D721Med (cell line): ENCODE measurements at regions not wholly inside any gene's neighbourhood (a gene's known extent, or its start where the extent isn't known, plus 50 kb on each side); places are given as distances from the start of the nearest gene placed in this dataset.

Source experiments
- DNase-seq: peaks from one replicate; pipeline ENCODE4 v3.0.0; 2011; ENCODE audit warnings: low spot score; ENCODE audit not compliant: insufficient read length
- FAIRE-seq: peaks from 2 replicates; lab custom pipeline; 2011; peaks lifted over from hg19 to GRCh38; lab: Jason Lieb, UNC
- CTCF ChIP-seq: IDR thresholded peaks from 2 replicates; pipeline ENCODE4 v1.5.1; 2012; ENCODE audit warnings: mild to moderate bottlenecking, control low read depth; ENCODE audit not compliant: insufficient read depth; ENCODE audit errors: missing control alignments

- TF ChIP-seq CTCF = no peak
- DNase-seq = no peak
- FAIRE-seq = no peak
These were observed 588.2 kb upstream of the KCND2 start for GRCh38 chr7:119684763-119685162.

- no peak for FAIRE-seq
- no peak for DNase-seq
- no peak for TF ChIP-seq CTCF
These were observed 587.1 kb upstream of the KCND2 start for GRCh38 chr7:119685906-119686305.

DNA sequence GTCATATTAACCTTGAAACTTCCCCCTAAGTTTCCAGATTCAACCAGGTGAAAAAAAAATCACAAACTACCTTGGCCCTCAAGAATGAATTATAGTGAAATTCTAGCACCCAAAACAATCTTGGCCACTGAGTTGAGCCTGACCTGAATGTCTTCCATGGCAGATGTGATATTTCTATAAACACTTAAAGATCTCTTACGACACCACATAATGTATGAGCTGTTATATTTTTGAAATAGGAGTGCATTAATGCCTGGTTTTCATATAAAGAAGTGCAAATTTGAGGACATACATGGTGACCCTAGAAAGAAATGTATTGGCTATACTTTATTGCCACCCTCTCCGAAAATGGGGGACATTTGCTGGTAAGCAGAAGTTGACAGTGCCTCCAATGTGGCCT lies 584.1 kb upstream of the KCND2 start:
- no peak for TF ChIP-seq CTCF
- DNase-seq (no peak), FAIRE-seq (no peak)

- TF ChIP-seq CTCF = no peak
- no peak for FAIRE-seq
- DNase-seq = no peak
These were observed 580.4 kb upstream of the KCND2 start for GRCh38 chr7:119692541-119692940.

GRCh38 chr7:119694506-119694905 lies 578.5 kb upstream of the KCND2 start:
- TF ChIP-seq CTCF = no peak
- DNase-seq (no peak), FAIRE-seq (no peak)

DNA sequence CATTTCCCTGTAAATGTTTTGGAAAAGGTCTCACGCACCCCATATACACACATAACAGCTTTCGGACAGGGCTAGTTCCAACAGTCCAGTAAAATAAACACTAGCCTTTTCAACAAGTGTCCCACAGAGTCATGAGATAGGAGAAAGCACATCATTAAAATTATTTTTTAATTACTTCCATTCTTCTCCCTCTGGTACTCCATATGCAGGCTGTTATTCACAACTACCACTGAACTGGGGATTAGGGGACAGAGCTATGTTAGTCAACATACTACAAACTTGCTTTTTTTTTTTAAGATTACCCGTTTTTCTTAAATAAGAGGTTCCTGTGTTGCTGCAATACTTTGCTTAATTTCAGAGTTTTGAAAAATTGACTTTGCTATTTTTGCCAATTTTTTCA lies 576.6 kb upstream of the KCND2 start:
- FAIRE-seq = no peak
- no peak for DNase-seq
- TF ChIP-seq CTCF = no peak

DNA sequence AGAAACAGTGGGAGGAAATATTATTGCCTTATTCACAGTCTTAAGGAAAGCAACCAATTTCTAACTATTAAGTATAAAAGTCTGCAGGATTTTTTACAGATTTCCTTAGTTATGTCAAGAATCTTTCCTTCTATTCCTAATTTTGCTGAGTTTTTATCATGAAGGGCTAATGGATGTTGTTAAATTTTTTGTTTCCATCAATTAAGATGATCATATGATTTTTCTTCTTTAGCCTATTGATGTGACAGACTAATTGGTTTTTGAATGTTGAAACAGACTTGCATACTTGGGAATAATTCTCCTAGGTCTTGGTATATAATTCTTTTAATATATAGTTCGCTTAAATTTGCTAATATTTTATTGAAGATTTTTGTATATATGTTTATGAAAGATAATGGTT lies 569.1 kb upstream of the KCND2 start:
- DNase-seq (no peak), FAIRE-seq (no peak)
- TF ChIP-seq CTCF = no peak
